ENCODE measurements at regions not wholly inside any gene's neighbourhood (a gene's known extent, or its start where the extent isn't known, plus 50 kb on each side); places are given as distances from the start of the nearest gene placed in this dataset.

DNA sequence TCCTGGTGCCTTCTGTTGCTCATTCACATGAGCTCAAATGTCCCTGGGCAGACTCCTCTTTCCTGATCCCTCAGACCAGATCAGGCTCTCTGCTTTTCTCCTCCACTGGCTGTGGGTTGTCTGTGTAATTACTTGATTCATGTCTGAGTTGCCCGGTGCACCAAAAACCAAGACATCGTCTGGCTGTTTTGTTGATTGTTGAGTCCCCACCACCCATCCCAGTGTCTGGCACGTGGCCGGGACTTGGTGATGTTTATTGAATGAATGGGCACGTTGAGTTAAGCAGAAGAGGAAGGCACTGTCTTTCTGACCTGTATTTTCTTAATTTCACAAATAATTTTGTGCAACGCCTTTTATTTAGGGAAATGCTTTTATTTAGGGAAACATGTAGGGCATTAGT, 499.1 kb upstream of the HS6ST1 start:
- no peak for DNase-seq (ENCODE audit: low read depth)

DNA sequence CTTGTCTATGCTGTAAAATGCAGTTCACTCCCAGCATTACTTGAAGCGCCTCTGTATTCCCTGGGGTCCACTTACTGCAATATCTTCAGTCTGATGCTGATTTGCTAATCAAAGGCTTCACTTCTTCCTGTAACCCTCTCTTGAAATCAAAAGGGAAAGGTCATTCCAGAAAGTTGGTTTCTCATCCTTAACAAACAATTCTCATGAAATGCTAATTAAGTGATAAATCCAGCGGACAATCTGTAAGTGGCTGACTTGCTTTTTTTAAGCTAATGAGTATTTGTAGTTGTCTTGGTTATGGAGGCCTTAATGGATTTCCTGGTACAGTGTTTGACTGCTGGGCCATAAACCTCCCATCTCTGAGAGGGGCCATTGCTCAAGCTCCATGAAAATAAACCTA, 499.6 kb upstream of the HS6ST1 start:
- no peak for DNase-seq (ENCODE audit: low read depth)

DNA sequence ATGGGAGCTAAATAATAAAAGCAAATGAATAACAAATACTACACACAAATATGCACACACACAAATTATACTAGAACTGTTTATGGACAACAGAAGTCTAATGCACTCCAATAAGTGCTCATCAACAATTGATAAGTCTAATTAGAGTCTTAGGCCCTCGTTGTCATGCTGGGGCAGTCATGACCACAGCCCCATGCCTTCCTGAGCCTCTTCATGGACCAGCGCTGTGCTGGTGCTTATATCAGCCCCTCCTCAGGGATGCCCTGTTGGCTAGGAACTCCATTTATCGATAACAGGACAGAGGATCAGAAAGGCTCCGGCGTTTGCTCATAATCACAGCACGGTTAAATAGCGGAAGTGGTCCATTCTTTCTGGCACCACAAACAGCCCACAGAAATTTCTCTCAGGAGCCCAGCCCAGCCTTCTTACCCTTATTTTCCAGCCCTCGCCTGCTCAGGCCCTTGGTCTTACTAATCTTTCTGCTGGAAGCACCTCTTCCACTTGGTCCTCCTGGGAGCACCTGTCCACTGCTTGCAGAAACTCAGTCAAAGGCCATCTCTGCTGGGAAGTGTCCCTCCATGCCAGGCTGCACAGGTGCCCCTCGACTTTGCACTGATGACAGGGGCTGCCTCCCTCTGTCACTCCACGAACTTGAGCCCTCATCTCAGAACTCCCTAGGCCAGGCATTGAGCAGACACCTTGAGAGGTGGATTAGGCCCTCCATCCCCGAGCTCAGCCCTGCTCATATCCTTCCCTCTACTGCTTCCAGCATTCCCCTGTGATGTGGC, 500.2 kb upstream of the HS6ST1 start:
- DNase-seq (ENCODE audit: low read depth), result no peak

DNA sequence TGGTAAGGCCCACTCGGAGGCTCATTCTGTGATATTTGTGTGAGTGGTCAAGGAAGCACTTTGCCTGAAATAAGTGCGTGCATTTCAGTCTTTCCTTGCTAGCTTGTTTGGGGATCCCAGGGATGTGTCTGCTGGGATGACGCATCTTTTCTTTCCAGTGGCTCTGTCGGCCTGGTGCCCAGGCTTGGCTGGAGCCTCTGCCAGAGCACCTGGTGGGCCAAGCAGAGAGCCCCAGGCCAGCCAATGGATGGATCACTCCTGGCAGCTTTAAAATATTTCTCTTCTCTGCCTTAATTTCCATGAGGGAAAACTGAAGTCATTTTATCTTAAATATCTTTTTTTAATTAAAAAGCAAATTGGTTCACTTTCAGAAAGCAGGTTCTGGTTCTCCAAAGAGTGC, 501.8 kb upstream of the HS6ST1 start:
- no peak for DNase-seq (ENCODE audit: low read depth)

DNA sequence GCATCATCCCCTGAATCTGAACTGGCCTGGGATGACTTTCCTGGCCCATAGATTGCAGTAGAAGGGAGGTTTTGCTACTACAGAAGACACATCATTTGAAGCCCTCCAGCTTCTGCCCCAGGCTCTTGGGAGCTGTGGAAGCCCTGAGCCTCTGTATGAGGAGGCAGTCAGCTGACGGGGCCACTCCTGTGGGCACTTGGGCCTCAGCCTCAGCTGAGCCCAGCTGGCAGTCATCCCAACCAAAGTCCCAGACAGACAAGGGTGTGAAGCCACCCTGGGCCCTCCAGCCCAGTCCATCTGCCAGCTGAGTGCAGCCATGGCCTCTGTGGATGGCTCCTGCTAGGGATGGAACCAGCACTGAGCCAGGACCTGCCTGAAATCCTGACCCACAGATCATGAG, 502.3 kb upstream of the HS6ST1 start:
- DNase-seq (ENCODE audit: low read depth), result no peak

DNA sequence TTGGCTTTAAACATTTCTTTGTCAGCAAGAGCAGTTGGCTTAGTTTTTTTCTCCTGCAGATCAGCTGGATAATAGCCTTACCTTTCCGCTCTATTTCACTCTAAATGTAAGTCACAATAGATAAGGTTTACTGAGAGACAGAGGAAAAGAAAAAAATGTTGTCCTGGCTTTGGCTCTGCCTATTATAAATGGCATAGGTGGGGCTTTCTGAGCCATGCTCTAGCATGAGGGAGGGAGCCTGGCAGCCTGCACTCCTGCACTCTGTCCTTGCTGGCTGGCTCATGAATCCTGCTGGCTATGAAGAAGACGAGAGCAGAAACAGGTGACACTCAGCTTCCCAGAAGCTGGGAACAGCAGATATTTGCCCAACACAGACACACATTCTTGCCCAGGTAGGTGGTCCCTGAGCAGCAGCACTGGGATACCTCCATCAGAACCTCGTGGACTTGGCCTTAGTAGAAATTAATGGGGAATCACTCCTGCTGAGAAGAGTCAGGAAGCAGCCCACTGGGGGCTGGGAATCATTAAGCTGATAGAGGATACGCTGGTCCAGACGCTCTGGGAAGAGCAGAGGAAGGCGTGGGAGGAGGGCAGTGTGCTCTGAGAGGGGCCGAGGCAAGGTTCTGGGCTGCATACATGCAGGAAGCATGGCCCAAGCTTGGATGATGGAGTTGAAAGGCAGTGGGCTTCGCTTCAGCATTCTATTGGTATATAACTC, 514.4 kb upstream of the HS6ST1 start:
- no peak for DNase-seq (ENCODE audit: low read depth)

DNA sequence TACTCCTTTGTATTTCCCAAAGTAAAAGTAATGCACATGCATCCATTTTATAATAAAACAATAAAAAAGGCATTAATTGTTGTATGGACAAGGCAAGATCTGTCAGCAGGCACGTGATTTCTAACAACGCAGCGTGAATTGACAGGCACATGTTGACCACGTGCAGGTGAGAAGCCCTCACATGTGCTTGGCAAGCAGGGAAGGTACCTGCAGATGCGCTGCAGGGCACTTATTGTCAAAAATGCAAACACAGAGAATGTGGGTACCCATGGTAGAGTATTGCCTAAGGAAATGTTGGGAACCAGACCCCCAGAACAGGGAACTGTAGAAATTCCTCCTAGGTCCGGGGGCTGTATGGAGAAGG, 515.0 kb upstream of the HS6ST1 start:
- DNase-seq (ENCODE audit: low read depth), result no peak

DNA sequence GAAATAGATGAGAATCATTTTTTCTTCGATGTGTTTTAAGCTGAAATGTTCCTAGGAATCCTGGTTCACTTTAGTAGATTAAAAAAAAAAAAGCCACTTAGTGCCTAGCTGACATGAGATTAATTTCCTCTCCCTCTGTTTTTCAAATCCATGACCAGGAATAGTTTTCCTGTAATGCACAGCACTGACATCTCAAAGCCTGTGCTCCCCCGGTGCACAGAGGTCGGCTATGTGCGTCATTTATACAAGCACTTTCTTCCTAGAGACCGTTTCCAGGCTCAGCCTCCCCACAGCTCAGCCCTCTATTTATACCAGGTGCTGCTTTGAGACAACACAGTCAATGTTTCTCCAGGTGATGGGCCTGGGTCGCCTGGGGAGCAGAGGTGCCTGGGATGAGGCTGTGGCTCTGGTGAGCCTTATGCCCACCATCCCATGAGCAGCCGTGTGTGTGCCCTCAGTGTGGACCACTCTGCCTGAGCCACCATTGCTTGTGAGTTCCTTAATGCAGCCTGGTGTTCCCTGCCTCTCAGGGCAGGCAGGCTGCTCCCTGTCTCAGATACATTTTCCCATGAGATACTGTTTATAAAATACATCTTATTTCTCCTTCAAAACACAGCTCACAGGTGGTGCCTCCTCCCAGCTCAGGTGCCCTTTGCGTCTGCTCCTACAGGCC, 515.7 kb upstream of the HS6ST1 start:
- no peak for DNase-seq (ENCODE audit: low read depth)

DNA sequence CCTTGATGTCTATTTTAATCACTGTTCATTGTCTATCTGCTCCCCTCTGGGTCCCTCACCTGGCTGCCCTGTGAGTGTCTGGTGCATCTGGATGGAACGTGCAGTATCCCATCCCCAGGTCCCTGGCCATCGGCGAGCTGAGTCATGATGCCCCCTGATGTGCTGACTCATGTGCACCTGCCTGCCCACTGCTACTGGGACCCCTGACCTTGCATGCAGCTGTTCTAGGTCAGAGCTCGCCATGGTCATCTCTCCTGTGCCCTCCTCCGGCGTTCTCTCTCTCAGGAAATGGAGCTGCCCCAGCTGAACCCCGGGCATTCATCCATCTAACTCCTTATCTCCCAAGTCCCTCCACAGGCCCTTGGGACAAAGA, 516.2 kb upstream of the HS6ST1 start:
- DNase-seq (ENCODE audit: low read depth), result no peak

DNA sequence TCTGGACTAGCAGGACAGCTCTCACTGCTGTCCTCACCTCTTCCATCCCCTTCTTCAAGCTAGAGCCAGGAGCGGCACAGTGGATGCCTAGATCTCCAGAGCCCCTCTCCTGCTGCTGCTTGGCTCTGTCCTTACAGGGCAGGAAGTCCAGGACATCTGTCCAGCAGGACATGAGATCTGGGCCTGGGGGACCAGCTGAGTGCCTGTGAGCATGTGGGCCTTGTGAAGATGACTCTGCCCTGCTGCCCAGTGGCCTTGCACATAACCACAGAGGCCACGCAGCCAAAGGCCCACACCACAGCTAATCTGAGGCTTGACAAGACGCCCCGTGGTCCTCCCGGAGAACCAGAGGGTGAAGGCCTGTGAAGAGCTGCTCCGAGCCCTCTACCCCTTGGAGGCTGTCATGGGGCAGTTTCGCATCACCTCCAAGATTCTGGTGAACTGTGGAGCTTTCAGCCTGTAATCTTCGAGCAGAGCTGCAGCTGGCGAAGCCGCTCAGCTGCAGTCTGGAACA, 516.7 kb upstream of the HS6ST1 start:
- DNase-seq (ENCODE audit: low read depth), result no peak

DNA sequence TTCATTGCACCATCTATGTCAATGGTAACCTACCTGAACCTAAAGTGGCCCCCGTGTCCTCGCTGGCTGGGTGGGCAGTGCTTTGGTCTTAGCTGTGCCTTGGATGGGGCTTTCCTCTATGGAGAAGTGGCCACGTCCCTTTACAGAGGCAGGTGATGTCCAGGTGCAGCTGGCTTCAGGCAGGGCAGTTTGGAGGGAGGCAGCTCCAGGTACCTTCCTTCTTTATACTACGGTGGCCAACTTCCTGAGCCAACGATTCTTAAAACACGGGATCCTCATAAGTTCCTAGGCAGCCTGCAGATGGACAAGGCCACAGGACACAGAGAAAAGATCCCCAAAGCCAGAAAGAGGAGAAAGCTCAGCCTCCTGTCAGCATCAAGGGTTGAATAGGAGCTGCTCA, 517.3 kb upstream of the HS6ST1 start:
- DNase-seq (ENCODE audit: low read depth), result no peak

DNA sequence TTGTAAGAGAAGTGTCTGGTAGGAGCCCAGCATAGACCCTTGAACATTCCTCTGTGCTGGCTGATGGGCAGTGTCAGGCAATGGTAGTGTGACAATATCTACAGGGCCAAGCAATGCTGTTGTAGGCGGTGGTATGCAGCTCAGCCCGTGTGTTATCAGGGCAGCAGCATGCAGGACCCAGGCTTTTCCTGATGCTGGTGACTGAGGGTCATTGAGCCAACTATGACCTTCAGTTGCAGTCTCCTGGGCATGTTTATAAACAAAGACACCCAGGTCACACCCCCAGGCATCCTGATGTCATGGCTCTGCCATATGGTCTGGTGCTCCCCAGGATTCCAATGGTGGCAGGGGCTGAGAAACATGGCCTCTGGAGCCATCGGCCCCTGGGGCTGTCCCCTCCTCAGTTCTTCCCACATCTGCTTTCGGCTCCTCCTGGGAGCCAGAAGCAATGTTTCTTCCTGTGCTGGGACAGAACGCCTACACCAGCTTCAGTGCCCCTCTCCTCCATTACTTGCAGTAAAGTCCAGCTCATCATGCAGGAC, 518.0 kb upstream of the HS6ST1 start:
- DNase-seq (ENCODE audit: low read depth), result no peak

DNA sequence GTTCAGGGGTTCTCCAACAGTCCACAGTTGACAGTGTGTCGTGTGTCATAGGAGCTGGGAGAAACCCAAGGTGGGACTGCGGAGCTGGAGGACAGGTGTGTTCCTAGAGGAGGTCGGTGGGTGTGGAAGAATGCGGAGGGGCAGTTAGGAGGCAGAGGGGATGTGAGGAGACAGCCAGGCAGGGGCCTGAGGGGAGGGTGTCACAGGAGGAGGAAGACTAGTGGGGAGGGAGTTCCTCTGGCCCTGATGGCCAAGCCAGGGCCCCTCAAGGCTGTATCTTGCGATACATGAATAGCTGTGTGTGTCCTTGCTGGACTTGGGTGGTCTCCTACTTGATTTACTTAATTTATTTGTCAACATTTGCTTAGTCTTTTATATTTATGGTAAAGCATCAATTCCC, 519.6 kb upstream of the HS6ST1 start:
- no peak for DNase-seq (ENCODE audit: low read depth)

DNA sequence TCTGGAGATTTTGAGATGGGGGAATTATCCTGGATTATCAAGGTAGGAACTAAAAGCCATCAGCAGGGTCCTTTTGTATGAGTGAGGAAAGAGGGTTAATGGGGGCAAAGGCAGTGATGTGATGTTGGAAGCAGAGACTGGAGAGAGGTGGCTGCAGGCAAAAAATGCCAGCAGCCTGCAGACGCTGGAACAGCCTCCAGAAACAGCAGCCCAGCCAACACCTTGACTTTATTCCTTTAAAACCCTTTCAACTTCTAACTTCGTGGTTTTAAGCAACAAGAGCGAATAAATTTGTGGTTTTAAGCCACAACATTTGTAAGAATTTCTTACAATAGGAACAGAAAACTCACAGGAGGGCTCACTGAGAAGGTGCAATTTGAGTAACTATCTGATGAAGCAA, 523.1 kb upstream of the HS6ST1 start:
- DNase-seq (ENCODE audit: low read depth), result no peak

DNA sequence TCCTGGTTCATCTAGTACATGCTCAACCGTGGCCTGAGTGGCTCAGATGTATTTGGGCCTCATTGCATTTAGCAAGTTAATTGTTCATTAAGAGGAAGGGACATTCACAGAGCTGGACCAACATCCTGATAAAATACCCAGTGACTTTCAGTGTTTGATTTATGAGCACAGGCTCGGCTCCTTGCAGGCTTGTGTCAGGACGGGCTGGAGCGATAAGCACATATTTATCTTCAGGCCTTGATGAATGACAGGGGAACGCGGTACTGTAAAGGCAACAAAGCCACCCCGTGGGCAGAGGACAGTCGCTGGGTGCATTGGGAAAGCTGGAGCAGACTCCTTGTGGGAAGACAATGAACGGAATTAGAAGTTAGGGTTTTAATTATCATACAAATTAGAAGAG, 548.6 kb upstream of the HS6ST1 start:
- DNase-seq (ENCODE audit: low read depth), result no peak

DNA sequence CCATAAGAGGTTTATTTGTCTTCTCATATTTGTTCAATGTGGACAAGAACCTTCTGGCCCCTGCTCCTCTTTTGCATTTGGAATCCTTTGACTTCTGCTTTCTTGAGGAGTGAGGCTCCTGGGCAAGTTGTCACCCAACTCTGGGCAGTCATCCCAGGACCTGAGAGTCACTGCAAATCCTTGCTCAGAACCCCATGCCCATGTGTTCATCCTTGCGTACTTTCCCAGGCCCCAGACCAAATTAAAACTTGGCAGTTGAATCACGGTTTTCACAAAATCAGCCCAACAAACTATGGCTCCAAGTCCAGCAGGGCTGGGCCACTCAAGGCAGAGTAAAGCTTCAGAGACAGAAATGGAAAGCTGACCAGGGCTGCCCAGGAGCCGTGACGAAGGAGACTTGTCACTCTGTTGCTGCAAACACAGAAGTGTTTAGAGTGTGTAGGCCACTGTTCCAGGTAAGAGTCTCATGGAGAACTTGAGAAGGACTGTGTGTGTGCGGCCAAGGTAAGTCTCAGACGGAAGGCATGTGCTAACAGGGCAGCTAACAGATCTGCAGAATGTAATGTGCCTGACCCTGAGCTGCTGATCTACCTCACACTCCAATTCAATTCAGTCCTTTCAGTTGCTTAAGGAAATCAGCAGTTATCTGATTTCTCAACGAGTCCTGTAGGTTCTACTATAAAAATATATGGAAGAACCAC, 549.4 kb upstream of the HS6ST1 start:
- no peak for DNase-seq (ENCODE audit: low read depth)

DNA sequence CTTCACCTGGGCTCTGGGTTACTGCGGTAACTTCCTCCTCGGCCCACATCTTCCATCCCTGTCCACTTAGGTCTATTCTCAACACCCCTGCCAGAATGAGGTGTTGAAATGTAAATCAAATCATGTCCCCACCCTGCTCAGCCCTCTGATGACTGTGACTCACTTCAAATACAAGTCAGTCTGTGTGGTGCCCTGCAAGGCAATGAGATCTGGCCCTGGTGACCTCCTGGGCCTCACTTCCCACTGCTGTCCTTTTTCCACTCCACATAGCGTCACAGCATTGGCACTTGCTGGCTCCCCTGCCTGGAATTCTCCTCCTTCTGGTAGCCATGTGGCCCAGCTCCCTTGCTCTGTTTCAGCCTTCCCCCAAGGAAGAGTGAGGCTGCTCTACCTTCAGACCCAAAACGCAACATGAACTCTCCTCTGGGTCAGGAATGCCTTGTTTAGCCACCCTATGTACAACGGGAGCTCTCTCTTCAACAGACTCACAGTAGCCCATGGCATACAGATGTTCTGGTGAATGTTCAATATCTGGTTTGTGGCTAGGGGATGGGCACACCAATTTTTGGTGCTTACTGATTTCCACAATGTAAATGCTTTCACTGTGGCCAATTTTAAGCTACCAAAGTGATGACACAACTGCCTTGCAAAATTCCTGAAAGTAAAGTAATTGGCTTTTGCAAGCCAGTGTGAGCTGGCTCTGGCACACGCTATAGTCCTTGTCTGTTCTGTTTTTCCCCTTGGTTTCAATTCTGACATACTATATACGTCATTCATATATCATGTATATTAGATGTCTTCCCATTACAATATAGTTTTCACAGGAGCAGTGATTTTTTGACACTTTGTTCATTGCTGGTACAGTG, 550.3 kb upstream of the HS6ST1 start:
- DNase-seq (ENCODE audit: low read depth), result no peak

DNA sequence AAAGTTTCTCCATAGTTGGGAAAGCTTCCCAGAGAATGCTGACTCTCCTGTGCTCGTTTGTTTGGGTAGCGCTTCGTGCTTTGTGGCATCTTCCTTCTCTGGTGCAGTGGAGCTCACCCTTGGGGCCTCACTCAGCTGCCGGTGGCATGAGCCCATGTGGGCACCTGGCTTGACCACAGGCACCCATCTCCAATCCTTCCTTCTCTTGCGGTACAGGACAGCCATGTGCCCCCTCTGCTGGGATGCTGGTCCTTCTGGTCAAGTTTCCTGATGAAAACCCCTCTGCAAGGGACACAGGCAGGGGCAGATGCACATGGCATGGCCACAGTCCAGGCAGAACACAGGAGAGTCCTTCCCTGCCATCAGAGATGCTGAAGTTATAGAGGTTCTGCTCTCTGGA, 555.9 kb upstream of the HS6ST1 start:
- DNase-seq (ENCODE audit: low read depth), result no peak

DNA sequence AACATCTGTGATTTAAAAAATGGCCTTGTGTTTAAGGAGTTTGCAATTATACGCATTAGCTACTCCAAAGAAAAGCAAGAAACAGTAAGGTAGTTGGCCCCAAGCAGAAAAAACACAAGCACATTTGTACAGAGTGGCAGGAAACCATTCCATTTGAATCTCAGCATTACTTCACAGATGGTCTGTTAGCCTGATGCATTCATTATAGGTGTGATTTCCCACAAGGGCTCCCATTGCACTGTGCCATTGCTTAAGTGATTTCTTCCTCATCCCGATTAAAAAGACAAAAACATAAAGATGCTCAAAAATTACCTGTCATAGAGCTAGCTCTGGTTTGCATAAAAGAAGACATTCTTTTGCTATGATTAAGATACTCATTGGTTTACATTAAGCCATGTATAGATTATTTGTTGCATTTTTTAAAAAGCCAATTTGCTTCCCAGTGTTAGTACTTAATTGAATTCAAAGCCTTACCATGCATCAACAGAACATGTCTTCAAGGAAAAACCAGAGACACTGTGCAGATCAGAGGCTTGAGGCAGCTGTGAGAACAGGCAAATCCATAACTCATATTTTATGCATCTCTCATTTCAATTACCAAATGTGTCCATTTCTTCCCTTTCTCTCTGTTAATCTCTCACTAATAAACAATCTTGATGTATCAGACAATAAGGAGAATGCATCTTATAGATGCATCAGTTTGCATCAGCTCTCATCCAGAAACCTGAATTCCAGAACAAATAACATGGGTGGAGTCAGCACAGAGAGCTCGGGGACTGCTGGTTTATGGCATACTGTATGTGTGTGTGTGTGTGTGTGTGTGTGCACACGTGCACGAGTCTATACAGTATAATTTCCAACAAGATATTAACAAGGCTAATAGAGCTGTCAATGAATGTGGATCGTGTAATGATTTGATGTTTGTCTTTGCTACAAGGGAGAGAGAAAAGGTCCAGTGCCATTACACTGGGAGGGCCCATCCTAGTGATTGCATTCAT, 558.6 kb upstream of the HS6ST1 start:
- no peak for DNase-seq (ENCODE audit: low read depth)

DNA sequence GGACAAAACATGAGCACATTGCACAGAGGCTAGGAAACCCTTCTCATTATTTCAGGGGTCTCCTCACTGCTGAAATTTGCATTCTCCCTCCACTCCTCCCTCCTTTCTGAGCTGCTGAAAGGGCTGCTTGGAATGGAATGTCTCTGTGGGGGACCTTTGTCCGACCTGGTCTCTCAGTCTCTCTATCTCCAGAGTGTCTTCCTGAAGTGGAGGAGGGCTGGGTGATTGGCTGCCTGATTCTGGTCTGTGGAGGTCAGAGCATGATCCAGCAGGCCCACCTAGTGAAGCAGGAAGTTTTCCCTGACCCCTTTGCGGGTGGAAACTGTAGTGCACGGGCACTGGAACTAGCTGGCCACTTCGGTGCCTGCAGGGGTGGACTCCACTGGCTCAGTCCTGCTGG, 560.5 kb upstream of the HS6ST1 start:
- no peak for DNase-seq (ENCODE audit: low read depth)

All from stimulated activated CD8-positive, alpha-beta memory T cell treated with anti-CD3 and anti-CD28 coated beads, Interleukin-12 subunit alpha, Interleukin-12 subunit beta, amount 100 ng/mL, for 1 hour (primary cell).